Gastrocnemius medialis (tissue), 4 donors: ENCODE measurements at regions not wholly inside any gene's neighbourhood (a gene's known extent, or its start where the extent isn't known, plus 50 kb on each side); places are given as distances from the start of the nearest gene placed in this dataset.

Experiments
- ATAC-seq, 2 donors: fragments of 150-250 bp; one replicate each; pipeline ENCODE4 v1.9.1; 2016
- DNase-seq, 2 donors: peaks; one replicate each; pipeline ENCODE4 v3.0.0-alpha.2; 2019
- H3K27ac ChIP-seq, 4 donors: fragments of 200-600 bp; sonication (generic); 1 replicate in 1 of 4; 2 replicates in 3 of 4; pipeline ENCODE4 v1.5.1; 2016 to 2018; ENCODE audit warnings: mild to moderate bottlenecking in 2 of 4, moderate library complexity in 1 of 4
- H3K27me3 ChIP-seq, 3 donors: fragments of 200-600 bp; sonication (generic) in 2 of 3; 1 replicate in 1 of 3; 2 replicates in 2 of 3; pipeline versions ENCODE4 v1.5.1 to v1.6.0; 2016 to 2019; ENCODE audit warnings: mild to moderate bottlenecking in 1 of 3, moderate library complexity in 1 of 3
- H3K36me3 ChIP-seq, 2 donors: fragments of 200-600 bp; sonication (generic) in 1 of 2; one replicate each; pipeline ENCODE4 v1.5.1; 2017 to 2018
- H3K4me1 ChIP-seq, 2 donors: fragments of 200-600 bp; sonication (generic) in 1 of 2; one replicate each; pipeline ENCODE4 v1.5.1; 2016 to 2017; ENCODE audit warnings: mild to moderate bottlenecking in 2 of 2
- H3K4me3 ChIP-seq, 4 donors: fragments of 200-600 bp; sonication (generic) in 3 of 4; 1 replicate in 1 of 4; 2 replicates in 3 of 4; pipeline ENCODE4 v1.5.1; 2016 to 2019; ENCODE audit warnings: mild to moderate bottlenecking in 2 of 4
- H3K9me3 ChIP-seq, 3 donors: fragments of 200-600 bp; sonication (generic) in 2 of 3; 1 replicate in 1 of 3; 2 replicates in 2 of 3; pipeline ENCODE4 v1.5.1; 2016 to 2019
- CTCF ChIP-seq, 5 experiments: fragments of 450-650 bp in 3 of 5; fragments of 200-600 bp in 2 of 5; sonication (generic) in 2 of 5; IDR thresholded peaks in 4 of 5; conservative IDR thresholded peaks in 1 of 5; 1 replicate in 4 of 5; 2 replicates in 1 of 5; pipeline ENCODE4 v1.5.1; 2016 to 2019; ENCODE audit warnings: antibody characterized with exemption in 5 of 5, mild to moderate bottlenecking in 3 of 5, moderate library complexity in 3 of 5
- POLR2A ChIP-seq, 2 donors: fragments of 450-650 bp; IDR thresholded peaks; one replicate each; pipeline ENCODE4 v1.6.1; 2017; ENCODE audit warnings: antibody characterized with exemption in 2 of 2, mild to moderate bottlenecking in 2 of 2, moderate library complexity in 2 of 2
- in situ Hi-C, 4 donors: fragments of 200-750 bp; cut with MboI; loops; one replicate each; pipeline versions ENCODE4 v1.15.0 to v1.8.0; 2017; ENCODE audit warnings: low sequenced_read_pairs in 4 of 4
- intact Hi-C: fragments of 100-400 bp; cut with DNase I; formaldehyde crosslinking; loops from one replicate; pipeline ENCODE4 v1.15.1; 2023; ENCODE audit warnings: low total_unique reads

- in situ Hi-C loops: no loop called here
- ATAC-seq (no peak), DNase-seq (no peak)
- no peak overlapping the region for H3K27ac ChIP-seq
- no peaks in the 10 kb centered on the region for H3K9me3 ChIP-seq
- TF ChIP-seq CTCF (IDR thresholded peaks at IDR 0.05 in 4 of 5, conservative IDR thresholded peaks at IDR 0.05 in 1 of 5): no peak
- TF ChIP-seq POLR2A (IDR thresholded peaks at IDR 0.05): no peak
- no peaks in the 10 kb centered on the region for H3K4me1 ChIP-seq
- no peak overlapping the region for H3K4me3 ChIP-seq
- no peaks in the 10 kb centered on the region for H3K36me3 ChIP-seq
- H3K27me3 ChIP-seq: no peaks in the 10 kb centered on the region
- intact Hi-C loops: no loop called here
Measured at GRCh38 chr15:92332125-92332899, 61.4 kb upstream of the ST8SIA2 start.

DNA sequence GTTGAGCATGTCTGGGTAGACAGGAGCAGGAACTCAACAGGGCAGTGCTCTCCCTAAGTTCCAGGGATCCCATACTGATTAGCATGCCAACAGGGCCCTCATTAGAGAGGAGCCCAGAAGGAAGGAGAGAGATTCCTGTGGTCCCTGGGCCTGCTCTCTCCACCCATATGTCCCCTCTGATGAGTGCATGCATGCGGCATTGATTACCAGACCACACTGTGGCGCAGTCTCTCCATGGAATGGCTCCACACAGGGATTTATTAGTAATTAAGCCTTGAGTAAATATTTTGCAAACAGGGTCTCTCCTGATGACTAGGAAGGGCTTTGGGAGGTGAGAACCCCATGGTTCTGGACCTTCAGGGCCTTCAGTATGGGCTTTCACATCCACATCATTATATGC lies 60.0 kb upstream of the ST8SIA2 start:
- no peak for DNase-seq
- Histone ChIP-seq H3K4me1 (no peaks in the 10 kb centered on the region), H3K9me3 (no peaks in the 10 kb centered on the region), H3K27me3 (no peaks in the 10 kb centered on the region), H3K4me3 (no peak overlapping the region), H3K36me3 (no peaks in the 10 kb centered on the region), H3K27ac (no peak overlapping the region)
- ATAC-seq: no peak
- TF ChIP-seq CTCF (IDR thresholded peaks at IDR 0.05 in 4 of 5, conservative IDR thresholded peaks at IDR 0.05 in 1 of 5) (no peak), POLR2A (IDR thresholded peaks at IDR 0.05) (no peak)
- in situ Hi-C loops: no loop called here
- intact Hi-C loops: no loop called here

- Histone ChIP-seq H3K36me3 (no peaks in the 10 kb centered on the region), H3K4me3 (no peak overlapping the region), H3K27ac (no peak overlapping the region), H3K27me3 (no peaks in the 10 kb centered on the region), H3K4me1 (no peaks in the 10 kb centered on the region), H3K9me3 (no peaks in the 10 kb centered on the region)
- in situ Hi-C loops (no loop called here), intact Hi-C loops (no loop called here)
- DNase-seq: no peak
- no peak for TF ChIP-seq CTCF (IDR thresholded peaks at IDR 0.05 in 4 of 5, conservative IDR thresholded peaks at IDR 0.05 in 1 of 5)
- TF ChIP-seq POLR2A (IDR thresholded peaks at IDR 0.05): no peak
- no peak for ATAC-seq
Measured at GRCh38 chr15:92336419-92336987, 57.2 kb upstream of the ST8SIA2 start.

GRCh38 chr15:92339361-92339760 lies 54.3 kb upstream of the ST8SIA2 start:
- DNase-seq (no peak), ATAC-seq (no peak)
- in situ Hi-C loops: no loop called here
- H3K27me3 ChIP-seq: peaks cover 0 to under 1% (median 0%) of the 10 kb centered on the region in 3 donors
- intact Hi-C loops: no loop called here
- no peaks in the 10 kb centered on the region for H3K9me3 ChIP-seq
- no peaks in the 10 kb centered on the region for H3K36me3 ChIP-seq
- H3K27ac ChIP-seq: no peak overlapping the region
- H3K4me3 ChIP-seq: no peak overlapping the region
- no peaks in the 10 kb centered on the region for H3K4me1 ChIP-seq
- TF ChIP-seq CTCF (IDR thresholded peaks at IDR 0.05 in 4 of 5, conservative IDR thresholded peaks at IDR 0.05 in 1 of 5): no peak
- no peak for TF ChIP-seq POLR2A (IDR thresholded peaks at IDR 0.05)
